Left forelimb (tissue), 1 donor: ENCODE measurements at regions not wholly inside any gene's neighbourhood (a gene's known extent, or its start where the extent isn't known, plus 50 kb on each side); places are given as distances from the start of the nearest gene placed in this dataset.

Experiments used
- DNase-seq: peaks from one replicate; pipeline ENCODE4 v3.0.0-alpha.2; 2018; ENCODE audit warnings: low spot score

- no peak for DNase-seq
These were observed 137.4 kb upstream of the RBMS1 start for GRCh38 chr2:160630801-160631590.

GRCh38 chr2:160632084-160632975 lies 138.7 kb upstream of the RBMS1 start:
- DNase-seq, result no peak

GRCh38 chr2:160634436-160634835 lies 140.8 kb upstream of the RBMS1 start:
- no peak for DNase-seq

- DNase-seq, result no peak
These were observed 141.9 kb upstream of the RBMS1 start for GRCh38 chr2:160635488-160635887.

- DNase-seq, result no peak
These were observed 145.9 kb upstream of the RBMS1 start for GRCh38 chr2:160639472-160639871.

- DNase-seq, result no peak
These were observed 153.3 kb upstream of the RBMS1 start for GRCh38 chr2:160646684-160647444.

GRCh38 chr2:160647967-160648685 lies 154.5 kb upstream of the RBMS1 start:
- no peak for DNase-seq

GRCh38 chr2:160649698-160650097 lies 156.1 kb upstream of the RBMS1 start:
- DNase-seq, result no peak

- no peak for DNase-seq
These were observed 156.8 kb upstream of the RBMS1 start for GRCh38 chr2:160650196-160651118.

- no peak for DNase-seq
These were observed 158.0 kb upstream of the RBMS1 start for GRCh38 chr2:160651416-160652200.

- no peak for DNase-seq
These were observed 158.6 kb upstream of the RBMS1 start for GRCh38 chr2:160652236-160652635.

- no peak for DNase-seq
These were observed 163.6 kb upstream of the RBMS1 start for GRCh38 chr2:160657196-160657595.

- no peak for DNase-seq
These were observed 165.2 kb upstream of the RBMS1 start for GRCh38 chr2:160658851-160659250.

- DNase-seq, result no peak
These were observed 167.1 kb upstream of the RBMS1 start for GRCh38 chr2:160660741-160661140.

- DNase-seq, result no peak
These were observed 171.1 kb upstream of the RBMS1 start for GRCh38 chr2:160664603-160665140.

- DNase-seq, result no peak
These were observed 172.8 kb upstream of the RBMS1 start for GRCh38 chr2:160666154-160667060.

GRCh38 chr2:160667811-160668210 lies 174.2 kb upstream of the RBMS1 start:
- DNase-seq, result no peak

GRCh38 chr2:160670618-160671017 lies 177.0 kb upstream of the RBMS1 start:
- DNase-seq, result no peak
